ENCODE measurements at regions not wholly inside any gene's neighbourhood (a gene's known extent, or its start where the extent isn't known, plus 50 kb on each side); places are given as distances from the start of the nearest gene placed in this dataset.

DNA sequence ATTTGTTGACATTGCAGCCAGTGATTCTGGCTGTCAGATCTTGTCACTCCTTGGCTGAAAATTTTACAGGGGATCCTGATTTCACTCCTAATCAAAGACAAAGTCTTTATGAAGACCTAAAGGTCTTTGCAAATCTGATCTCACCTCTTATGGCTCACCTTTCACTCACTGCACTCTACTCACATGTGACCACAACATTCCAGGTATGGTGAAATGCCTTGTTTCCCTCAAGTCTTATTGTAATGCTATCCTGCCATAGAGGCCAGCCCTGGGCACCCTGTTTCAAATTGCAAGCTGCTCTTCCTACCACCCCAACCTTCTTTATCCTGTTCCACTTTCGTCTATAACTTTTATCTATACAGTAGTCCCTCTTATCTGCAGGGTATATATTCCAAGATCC lies 200.1 kb downstream of the NDFIP2 start:
- DNase-seq = no peak

DNA sequence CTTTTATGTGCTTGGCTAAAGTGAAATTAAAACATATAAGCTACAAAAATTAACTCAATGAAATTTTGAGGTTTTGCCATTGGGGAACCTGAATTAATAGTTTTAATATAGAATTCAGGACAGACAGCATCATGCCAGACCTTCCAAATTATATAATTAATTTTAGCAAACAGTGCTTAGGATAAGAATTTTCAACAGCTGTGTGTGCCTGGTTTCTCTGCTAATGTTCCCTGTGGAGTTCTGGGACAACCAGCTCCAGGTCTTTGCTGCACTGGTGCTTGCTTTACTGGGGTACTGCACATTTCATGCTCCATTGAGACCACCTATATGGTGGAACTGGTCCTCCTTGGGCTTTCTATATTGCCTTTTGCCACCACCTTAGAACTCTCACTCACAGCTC lies 199.5 kb downstream of the NDFIP2 start:
- no peak for DNase-seq

DNA sequence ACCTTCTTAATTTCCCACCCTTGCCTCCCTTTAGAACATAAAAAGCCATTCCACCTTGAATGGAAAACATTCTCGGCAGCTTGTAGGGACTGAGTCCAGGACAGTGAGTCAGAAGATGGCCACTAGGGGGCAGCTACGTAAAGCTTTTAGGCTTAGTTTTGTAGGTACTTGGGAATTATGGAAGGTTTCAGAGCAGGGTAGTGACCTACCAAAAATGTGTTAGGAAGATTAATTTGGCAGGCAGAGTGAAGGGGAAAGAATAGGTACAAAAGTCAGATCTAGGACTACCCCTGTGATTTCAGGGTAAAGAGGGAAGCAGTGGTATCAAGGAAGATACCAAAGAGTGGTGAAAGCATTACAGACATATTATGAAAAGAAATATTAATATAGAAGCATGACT lies 198.4 kb downstream of the NDFIP2 start:
- DNase-seq = peak; percentile 55

DNA sequence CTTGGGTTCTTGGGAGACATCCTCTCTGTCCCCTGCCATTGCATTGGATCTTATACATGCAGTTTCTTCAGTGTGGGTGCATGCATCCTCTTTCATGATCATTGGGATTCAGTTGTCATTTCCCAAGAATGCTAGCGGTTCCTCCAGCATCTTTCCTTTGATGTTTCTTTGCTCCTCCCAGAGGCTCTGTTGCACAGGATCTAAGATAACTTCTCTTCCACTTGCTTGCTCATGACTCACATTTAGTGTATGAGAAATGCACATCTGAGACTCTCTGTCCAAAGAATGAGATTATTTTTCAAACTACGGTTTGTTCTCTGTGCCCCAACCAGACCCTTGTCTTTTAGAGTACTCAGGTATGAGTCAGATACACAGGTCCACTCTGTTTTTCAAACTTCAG lies 197.1 kb downstream of the NDFIP2 start:
- DNase-seq = no peak

DNA sequence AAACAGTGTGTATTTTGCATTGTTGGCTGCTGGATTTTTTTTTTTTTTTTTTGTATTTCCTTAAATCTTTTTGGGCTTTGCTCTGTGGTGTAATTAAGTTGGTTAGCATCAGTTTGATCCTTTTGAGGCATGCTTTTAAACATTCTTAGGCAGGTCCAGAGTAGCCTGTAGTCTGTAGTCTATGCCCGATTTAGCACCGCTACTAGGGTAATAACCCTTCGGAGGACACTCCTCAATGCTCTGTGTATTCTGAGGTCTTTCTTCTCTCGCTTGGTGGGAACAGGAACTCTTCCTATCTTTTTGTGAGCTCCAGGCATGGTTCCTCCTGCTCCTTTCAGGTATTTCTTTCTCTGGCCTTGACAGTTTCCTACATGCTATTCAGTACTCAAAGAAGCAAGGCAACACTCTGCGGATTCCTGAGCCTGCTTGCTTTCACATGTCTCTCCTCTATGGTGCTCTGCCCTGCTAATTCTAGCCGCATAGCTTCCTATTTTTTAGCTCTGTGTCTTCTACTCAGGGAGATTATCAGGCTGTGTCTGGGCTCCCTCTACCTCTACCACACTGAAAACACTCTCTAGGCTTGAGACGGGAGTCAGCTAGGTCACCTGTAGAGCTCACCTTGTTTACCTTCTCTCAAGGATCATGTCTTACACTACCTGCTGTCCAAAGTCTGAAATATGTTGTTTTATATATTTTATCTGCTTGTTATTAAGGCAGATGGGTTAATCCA lies 195.1 kb downstream of the NDFIP2 start:
- no peak for DNase-seq

DNA sequence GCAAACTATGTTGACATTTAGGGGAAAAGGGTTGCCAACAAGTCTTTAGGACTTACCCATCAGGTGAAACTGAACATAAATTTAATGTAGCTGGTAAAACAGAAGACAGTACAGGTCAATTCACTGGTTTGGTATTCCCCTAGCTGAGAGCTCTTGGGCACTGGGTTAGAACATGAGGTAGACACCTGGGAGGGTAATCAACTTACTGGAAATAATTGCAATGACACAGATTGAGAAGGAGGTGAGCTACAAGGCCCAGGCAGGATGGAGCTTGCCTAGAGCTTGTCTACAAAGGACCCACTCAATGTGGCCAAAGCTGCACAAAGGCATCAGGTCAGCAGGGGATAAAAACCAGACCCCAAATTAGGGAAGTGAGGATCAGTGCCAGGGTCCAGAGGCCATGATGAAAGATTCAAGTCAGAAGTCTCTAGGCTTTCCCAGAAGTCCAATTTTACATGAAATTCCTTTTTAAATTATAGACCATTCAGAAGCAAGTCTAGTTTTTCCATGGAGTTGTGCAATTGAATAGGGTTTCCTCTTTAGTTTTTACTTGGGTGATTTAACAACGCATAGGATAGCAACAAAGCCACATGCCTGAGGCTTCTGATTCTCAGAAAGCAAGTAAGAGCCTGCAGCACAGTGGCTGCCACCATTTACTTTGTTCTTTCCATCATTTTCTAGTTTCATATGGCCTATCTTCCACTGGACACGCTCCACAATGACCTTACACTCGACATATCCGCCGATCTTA lies 194.0 kb downstream of the NDFIP2 start:
- no peak for DNase-seq

DNA sequence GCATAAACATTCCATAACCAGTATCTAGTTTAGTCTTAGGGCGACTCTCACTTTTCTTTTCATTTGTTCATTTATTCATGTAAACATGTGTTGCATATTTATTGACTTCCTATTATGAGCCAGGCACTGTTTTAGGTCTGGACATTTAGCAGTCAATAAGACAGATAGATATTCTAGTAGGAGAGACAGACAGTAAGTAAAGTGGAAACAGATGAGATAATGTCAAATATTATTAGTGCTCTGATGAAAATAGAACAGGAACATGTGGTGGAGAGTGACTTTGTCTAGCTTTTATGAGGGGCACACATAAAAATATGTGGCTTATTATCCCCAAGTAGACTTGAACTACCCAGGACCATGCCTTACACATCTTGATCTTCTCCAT lies 193.0 kb downstream of the NDFIP2 start:
- no peak for DNase-seq

DNA sequence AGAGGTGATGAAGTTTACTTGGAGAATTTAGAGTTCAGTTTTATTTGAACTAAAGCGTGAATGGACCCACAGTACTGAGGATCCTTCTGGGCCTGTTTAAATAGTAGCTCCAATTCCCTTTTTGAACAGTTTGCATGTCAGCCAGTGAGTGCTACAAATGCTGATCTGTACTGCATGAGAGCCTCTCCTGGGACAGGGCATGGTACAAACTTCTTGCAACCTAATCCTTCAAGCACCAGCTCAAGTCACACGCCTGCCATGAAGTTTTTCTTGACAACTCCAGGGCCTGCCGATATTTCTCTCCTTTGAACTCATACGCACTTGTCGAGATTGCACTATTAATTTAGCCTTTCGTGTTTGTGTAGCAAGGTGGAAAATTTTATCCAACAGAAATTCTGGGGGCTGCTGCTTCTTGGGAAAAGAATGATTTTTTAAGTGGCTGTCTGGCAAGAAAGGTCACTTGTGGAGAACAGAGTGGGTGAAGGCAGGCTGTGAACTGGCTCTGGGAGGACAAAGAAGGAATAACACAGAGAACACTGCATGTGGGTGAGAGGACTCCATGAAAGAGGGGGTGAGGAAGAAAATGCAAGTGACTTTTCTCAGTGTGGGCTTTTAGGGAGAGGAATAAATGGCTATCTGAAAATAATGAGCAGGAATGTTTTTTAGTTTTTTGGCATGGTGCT lies 192.5 kb downstream of the NDFIP2 start:
- DNase-seq = no peak

DNA sequence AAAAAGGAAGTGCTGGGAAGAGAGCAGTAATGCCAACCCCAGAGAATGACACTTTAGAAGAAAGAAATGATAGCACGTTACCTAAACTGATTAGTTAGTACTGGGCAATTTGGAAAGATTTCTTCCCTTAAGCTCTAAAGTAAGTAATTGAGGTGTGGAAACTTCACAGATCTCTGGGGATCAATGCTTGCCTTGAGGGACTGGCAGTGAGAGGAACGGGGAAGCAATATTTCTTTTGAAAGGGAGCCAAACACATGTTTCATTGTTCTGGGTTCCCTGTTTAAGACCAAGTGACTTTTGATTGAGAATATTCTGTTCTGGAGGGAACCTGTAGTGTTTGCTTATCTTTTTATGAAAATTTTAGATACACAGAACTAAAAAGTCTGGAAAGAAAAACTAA lies 190.5 kb downstream of the NDFIP2 start:
- DNase-seq = no peak

DNA sequence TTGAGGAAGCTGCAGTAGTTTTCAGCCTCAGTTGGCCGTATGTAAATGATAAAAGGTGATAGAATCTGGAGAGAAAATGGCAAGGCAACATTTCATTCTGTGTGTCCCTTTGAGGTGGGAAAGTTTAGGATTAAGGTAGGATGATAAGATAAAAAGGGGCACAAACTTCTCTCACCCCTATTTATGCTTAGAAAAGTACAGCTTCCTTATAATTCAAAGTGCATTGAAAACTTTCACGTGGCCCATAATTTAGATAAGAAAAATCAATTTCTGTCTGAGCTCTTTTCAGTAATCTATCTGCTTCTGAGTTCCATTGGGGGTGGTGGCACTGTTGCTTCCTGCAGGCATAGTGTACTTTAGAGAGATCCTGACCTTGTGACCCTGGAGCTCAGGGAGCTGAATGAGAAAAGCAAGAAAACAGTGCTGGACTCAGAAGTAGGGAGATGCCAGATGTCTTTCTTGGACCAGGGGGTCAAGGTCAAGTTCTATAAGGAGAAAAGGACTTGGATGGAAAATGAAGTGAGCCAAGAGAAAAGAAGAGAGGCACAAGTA lies 187.3 kb downstream of the NDFIP2 start:
- DNase-seq = no peak

DNA sequence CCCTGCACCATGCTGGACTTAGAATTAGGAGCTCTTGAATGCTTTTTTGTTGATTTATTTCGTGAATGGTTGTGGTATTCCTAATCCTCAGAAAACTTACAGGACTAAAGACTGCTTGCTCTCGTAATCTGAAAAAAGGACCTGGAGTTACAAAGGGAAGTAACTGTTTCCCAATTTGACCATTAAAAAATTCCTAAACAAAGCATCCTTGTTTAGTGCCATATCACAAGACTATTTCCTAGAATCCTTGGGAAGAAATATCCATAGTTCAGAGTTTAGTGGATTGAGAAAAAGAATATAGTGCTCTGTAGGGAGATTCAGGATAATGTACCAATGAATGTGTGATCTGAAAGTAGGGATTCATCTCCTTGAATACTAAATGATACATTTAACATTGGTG lies 186.8 kb downstream of the NDFIP2 start:
- no peak for DNase-seq

DNA sequence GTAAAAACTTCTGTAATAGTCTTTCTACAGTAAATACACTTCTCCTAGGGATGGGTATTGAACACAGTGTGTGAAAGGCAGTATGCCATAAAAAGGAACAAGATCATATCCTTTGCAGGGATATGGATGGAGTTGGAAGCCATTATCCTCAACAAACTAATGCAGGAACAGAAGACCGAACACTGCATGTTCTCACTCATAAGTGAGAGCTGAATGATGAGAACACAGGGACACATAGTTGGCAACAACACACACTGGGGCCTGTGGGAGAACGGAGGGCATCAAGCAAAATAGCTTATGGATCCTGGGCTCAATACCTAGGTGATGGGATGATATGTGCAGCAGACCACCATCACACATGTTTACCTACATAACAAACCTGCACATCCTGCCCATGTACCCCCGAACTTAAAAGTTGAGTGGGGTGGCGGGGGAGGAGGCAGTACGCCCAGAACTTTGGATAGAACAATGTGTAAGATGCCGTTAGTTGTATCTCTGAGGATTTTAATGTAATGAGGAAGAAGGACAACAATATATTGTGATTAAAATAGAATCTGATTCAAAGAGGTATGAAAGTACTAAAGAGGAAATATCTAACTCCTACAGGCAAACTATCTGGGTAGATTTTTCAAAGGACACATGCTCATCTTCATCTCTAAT lies 183.2 kb downstream of the NDFIP2 start:
- DNase-seq = no peak

DNA sequence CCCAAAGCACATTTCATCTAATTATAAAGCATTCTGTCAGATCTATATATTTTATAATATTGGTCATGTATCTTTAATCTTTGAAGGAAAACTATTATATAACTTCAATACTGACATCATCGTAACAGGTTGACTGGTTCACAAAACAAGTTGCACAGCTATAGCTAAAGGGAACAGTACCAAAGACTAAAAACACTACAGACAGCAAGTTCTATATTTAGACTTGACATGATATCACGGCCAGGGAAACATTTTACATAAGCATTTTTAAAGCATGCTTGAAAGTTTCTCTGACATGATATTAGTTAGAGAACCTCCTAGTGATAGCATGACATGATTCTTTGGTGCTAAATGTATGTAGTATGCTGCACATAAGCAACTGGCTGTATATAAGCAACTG lies 182.5 kb downstream of the NDFIP2 start:
- DNase-seq = no peak

DNA sequence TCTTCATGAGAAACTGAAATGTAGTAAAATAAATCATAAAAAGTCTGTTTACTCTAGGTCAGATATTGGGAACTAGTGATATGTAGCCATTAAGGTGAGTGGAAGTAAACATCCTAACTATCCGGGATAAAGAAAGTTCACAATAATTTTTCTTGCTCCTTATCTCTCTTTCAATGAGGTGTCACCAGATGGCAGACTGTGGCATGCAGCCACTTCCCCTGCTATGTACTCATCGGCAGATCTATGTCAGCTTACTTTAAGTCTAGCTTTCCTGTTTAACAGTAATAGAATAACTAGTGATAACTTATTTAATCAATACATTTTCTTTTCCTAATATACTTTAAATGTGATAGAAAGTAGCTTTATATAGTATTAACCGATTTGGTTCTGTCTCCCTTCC lies 181.9 kb downstream of the NDFIP2 start:
- no peak for DNase-seq

DNA sequence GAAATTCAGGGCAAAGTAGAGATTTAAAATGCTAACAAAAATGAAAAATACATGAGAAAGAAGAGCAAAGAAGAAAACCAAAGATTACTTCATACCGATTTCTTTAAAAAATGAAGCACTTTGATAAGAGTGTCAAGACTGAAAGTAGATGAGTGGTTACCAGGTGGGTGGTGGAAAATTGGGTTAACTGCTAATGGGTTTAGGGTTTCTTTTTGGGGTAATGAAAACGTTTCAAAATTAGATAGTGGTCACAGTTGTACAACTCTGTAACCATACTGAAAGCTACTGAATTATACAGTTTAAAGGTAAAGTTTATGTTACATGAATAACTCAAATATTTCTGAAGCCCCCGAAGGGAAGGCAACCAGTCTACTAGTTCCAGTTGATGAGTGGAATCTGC lies 179.4 kb downstream of the NDFIP2 start:
- no peak for DNase-seq

DNA sequence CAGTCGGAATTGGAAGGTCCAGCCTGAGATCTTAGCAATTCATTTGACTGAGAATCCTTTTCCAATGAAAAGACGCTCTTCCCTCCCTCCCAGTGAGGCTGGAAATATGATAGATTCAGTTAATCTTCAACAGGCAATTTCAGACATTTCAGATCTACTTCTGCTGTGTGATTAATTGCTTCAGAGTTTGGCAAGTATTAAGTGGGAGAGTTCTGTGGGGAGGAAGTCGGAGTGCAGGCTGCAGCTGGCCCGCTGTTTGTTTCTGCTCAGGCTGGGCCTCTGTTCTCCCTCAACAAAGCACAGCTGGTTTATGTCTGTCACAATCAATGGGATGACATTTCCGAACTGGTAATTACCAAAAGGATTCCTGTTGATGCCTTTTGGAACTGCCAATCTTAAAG lies 178.2 kb downstream of the NDFIP2 start:
- DNase-seq = peak; percentile 76

DNA sequence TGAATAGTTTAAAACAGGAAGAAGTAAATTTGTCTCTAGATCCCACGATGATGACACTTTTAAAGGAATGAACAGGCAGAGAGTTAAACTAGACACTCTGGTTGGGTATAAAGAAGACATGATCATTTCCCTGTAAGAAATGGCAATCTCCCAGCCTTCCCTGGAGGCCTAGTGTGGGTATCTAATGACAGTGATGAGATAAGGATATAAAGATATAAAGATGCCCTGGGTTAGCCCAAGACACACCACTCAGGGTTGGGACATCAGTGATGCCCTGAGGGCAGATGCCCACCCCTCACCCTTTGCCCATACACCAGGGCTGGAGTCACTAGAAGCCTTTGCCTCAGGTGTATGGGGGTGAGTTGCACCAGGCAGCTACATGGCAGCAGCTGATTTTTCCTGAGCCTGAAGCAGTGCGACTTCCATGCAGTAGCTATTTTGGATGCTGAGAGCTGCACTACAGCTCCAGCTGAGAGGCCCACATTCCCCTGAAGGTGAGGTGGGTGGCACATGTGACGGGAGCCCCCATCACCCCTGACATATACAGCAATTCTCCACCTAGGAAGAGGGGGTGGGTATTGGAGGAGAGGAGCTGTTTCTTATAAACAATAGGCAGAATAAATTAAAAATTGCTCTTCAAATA lies 177.5 kb downstream of the NDFIP2 start:
- peak; percentile 31 for DNase-seq

DNA sequence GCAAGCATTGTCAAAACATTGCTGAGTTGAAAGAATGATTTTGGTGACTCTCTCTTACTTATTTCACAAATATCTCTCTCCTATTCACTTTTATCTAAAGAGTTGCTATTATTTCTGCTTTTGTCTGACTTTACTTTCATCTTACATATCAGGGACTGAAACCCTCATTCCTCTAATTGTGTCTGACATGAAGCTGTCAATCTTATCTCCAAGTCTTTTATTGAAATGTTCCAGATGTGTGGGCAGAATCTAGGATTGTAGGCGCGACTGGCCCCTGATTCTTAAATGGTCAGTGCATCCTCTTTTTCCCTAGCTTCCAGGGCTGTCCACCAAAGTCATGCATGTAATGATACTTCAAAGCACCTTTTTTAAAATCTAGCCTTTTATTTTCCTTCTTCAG lies 174.6 kb downstream of the NDFIP2 start:
- no peak for DNase-seq

DNA sequence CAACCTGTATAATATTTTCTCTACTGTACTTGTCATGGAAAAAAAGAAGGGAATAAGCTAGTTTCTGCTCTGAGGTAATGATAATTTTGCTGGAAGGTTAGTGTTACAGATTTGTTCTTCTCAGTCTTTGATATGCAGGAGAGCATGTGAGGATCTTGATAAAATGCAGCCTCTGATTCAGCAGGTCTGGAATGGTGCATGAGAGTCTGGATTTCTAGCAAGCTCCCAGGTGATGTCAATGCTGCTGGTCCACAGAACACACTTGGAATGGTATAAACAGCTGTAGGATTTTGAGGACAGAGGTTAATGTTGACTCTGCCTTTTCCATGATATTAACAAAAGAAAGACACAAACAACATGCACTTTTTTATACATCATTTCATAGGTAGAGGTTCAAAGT lies 173.6 kb downstream of the NDFIP2 start:
- DNase-seq = no peak

DNA sequence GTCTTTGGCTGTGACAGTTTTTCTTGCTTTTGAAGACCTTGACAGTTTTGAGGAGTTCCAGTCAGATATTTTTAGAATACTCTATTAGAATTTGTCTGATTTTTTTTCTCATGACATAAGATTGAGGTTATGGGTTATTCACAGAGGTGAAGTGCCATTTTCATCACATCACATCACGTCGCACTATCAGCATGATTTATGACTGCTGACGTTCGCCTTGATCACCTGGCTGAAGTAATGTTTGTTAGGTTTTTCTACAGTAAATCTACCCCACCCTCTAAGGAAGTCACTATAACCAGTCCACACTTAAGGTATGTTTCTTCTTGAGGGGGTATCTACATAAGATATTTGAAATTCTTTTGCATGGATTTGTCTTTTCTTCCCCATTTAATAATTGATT lies 169.7 kb downstream of the NDFIP2 start:
- no peak for DNase-seq

DNA sequence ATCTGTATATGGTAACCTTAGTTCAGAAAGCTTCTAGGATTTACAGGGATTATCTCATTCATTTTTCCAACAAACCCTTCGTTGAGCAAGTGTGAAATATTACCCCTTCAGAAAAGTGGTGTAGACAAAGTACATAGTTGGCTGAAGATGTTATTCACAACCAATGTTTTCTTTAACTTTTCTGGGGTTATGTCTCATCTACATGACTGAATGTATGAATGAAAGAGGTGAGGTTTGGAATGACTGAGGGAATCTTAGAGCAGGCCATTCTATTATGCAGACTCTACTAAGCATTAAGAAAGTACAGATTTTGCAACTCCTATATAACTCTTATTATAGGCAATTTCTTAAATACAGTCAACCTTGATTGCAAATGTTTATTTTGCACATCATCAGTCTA lies 167.2 kb downstream of the NDFIP2 start:
- no peak for DNase-seq

DNA sequence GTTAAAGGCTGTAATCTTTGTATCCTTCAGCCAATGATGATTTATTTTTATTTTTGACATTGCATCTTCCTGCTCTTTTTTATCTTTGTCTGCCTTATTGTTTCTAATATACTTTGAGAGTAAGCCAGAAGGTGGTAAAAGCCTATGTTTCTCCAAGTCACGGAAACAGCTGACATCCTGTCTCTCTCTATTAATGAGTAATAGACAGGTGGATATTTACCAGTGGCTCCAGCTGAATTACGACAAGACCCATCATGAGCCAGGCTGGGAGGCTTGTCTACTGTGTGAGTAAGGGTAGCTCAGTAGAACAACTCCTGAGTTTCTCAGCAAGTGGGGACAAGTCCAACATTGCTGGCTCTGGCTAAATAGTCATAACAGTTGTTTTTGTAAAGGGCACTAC lies 166.6 kb downstream of the NDFIP2 start:
- no peak for DNase-seq

DNA sequence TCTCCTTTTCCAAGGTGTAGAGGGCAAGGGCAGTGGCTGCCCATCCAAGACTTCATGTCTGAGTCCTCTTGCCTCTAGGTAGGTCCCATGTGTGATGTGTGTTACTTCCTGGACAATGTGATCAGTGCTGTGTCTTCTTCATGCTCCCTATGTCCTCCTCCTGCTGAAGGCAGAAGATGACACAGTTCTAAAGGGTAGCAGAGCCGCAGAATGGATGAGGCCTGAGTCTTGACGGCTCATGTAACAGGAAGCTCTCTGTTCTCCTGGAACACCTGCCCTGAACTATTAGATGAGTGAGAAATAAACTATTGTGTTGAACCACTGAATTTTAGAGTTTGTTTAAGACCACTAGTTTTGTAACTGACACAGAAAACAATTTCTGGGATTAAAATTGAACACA lies 165.9 kb downstream of the NDFIP2 start:
- DNase-seq = no peak
